B cell (primary cell): ENCODE measurements at regions not wholly inside any gene's neighbourhood (a gene's known extent, or its start where the extent isn't known, plus 50 kb on each side); places are given as distances from the start of the nearest gene placed in this dataset.

Source experiments
- EZH2 ChIP-seq: IDR thresholded peaks from 2 replicates; pipeline ENCODE4 v1.6.1; 2012; ENCODE audit warnings: borderline replicate concordance, low read depth, mild to moderate bottlenecking, moderate library complexity, low read length; ENCODE audit not compliant: insufficient read depth, poor library complexity, severe bottlenecking
- TF ChIP-seq, protein P1 (sequence below): fragments of 200-600 bp; IDR thresholded peaks from one replicate; pipeline ENCODE4 v1.8.0; 2022; ENCODE audit warnings: antibody characterized with exemption, mild to moderate bottlenecking

- TF ChIP-seq, protein P1, sequence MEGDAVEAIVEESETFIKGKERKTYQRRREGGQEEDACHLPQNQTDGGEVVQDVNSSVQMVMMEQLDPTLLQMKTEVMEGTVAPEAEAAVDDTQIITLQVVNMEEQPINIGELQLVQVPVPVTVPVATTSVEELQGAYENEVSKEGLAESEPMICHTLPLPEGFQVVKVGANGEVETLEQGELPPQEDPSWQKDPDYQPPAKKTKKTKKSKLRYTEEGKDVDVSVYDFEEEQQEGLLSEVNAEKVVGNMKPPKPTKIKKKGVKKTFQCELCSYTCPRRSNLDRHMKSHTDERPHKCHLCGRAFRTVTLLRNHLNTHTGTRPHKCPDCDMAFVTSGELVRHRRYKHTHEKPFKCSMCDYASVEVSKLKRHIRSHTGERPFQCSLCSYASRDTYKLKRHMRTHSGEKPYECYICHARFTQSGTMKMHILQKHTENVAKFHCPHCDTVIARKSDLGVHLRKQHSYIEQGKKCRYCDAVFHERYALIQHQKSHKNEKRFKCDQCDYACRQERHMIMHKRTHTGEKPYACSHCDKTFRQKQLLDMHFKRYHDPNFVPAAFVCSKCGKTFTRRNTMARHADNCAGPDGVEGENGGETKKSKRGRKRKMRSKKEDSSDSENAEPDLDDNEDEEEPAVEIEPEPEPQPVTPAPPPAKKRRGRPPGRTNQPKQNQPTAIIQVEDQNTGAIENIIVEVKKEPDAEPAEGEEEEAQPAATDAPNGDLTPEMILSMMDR, result no peak
- no peak for TF ChIP-seq EZH2
Measured at GRCh38 chr12:9342614-9343353, 134.6 kb upstream of the PZP start.
